Pancreas (tissue), 10 donors: ENCODE measurements at regions not wholly inside any gene's neighbourhood (a gene's known extent, or its start where the extent isn't known, plus 50 kb on each side); places are given as distances from the start of the nearest gene placed in this dataset.

Experiments used
- ATAC-seq, 4 donors: fragments of 200-7000 bp; cut with Tn5 transposase; one replicate each; pipeline versions ENCODE4 v1.8.0 to v1.9.1; 2020; ENCODE audit warnings: mild to moderate bottlenecking in 4 of 4, moderate library complexity in 4 of 4
- DNase-seq, 6 donors: peaks; one replicate each; pipeline ENCODE4 v3.0.0-alpha.2; 2020
- FAIRE-seq: peaks from 2 replicates; lab custom pipeline; 2012; peaks lifted over from hg19 to GRCh38; lab: Jason Lieb, UNC
- H3K27ac ChIP-seq, 4 donors: fragments of 200-600 bp; sonication (generic); 1 replicate in 3 of 4; 2 replicates in 1 of 4; pipeline versions ENCODE4 v1.5.0 to v1.8.0; 2020
- H3K27me3 ChIP-seq, 4 donors: fragments of 200-600 bp; one replicate each; pipeline ENCODE4 v1.8.0; 2021
- H3K36me3 ChIP-seq, 3 donors: fragments of 200-600 bp; sonication (generic) in 1 of 3; one replicate each; pipeline versions ENCODE4 v1.5.0 to v1.8.0; 2020 to 2021
- H3K4me1 ChIP-seq, 3 donors: fragments of 200-600 bp; one replicate each; pipeline ENCODE4 v1.8.0; 2021
- H3K4me3 ChIP-seq, 4 donors: fragments of 200-600 bp; sonication (generic) in 2 of 4; one replicate each; pipeline versions ENCODE4 v1.5.0 to v1.8.0; 2020 to 2021
- H3K9me3 ChIP-seq, 4 donors: fragments of 200-600 bp; one replicate each; pipeline ENCODE4 v1.8.0; 2021
- CTCF ChIP-seq, 4 donors: fragments of 200-600 bp; sonication (generic) in 3 of 4; IDR thresholded peaks; one replicate each; pipeline versions ENCODE4 v1.5.0 to v1.8.0; 2021; ENCODE audit warnings: antibody characterized with exemption in 4 of 4
- WGBS, 2 donors: extraction: QIAGEN DNeasy Blood & Tissue Kit; methylation state at CpG; one replicate each; pipeline ENCODE4 v1.1.7; 2013; 5-methylcytosine and 5-hydroxymethylcytosine counted together
- intact Hi-C, 3 donors: fragments of 100-400 bp; cut with DNase I; formaldehyde crosslinking; loops; one replicate each; pipeline versions ENCODE4 v1.11.1 to v1.14.2; 2022
- donor health status: healthy with polysubstance abuse.
- donor health status: DM: no; HTN: no; CAD: no; lungs with moderate emphysema.
- donor health status: DM: no; HTN: no; CAD: no.
- donor health status: control.
- donor health status: control.
- donor health status: Bipolar disorder and iron deficiency.
- donor health status: DM: yes; HTN: yes; CAD: no.
- donor health status: DM: no; HTN: no; CAD: no.
- donor health status: DM: no; HTN: no; CAD: no.
- donor health status: DM: yes; HTN: yes; CAD: no.

GRCh38 chrX:69107231-69107739, 58.0 kb downstream of the PJA1 start:
- Histone ChIP-seq H3K9me3 (no peaks in the 10 kb centered on the region), H3K4me1 (peaks cover 0 to 5% (median 0%) of the 10 kb centered on the region in 3 donors), H3K36me3 (no peaks in the 10 kb centered on the region), H3K27me3 (no peaks in the 10 kb centered on the region), H3K4me3 (no peak overlapping the region), H3K27ac (no peak overlapping the region)
- peak; percentile 64 to 96 (median 76) for ATAC-seq
- no peak for FAIRE-seq
- 25 to 32% methylated on average over 1 of the region's 1 CpG for WGBS, 2 donors
- intact Hi-C loops: no loop called here
- DNase-seq: peak in 4 of 6 donors; percentile 30 to 70 (median 48)
- TF ChIP-seq CTCF (IDR thresholded peaks at IDR 0.05): no peak

- no peaks in the 10 kb centered on the region for H3K9me3 ChIP-seq
- ATAC-seq (no peak), FAIRE-seq (no peak), DNase-seq (peak in 1 of 6 donors; percentile 36)
- peaks cover 0 to 5% (median 0%) of the 10 kb centered on the region in 3 donors for H3K4me1 ChIP-seq
- H3K4me3 ChIP-seq: no peak overlapping the region
- WGBS, 2 donors: 71 to 79% methylated on average over 10 of the region's 10 CpGs
- H3K36me3 ChIP-seq: no peaks in the 10 kb centered on the region
- no peak overlapping the region for H3K27ac ChIP-seq
- intact Hi-C loops: no loop called here
- TF ChIP-seq CTCF (IDR thresholded peaks at IDR 0.05): no peak
- H3K27me3 ChIP-seq: no peaks in the 10 kb centered on the region
Observed at GRCh38 chrX:69104756-69105434, 60.4 kb downstream of the PJA1 start.

- FAIRE-seq (no peak), ATAC-seq (no peak), DNase-seq (no peak)
- H3K27me3 ChIP-seq: no peaks in the 10 kb centered on the region
- no peak overlapping the region for H3K27ac ChIP-seq
- H3K9me3 ChIP-seq: no peaks in the 10 kb centered on the region
- H3K4me3 ChIP-seq: no peak overlapping the region
- WGBS, 2 donors: 74 to 75% methylated on average over 5 of the region's 5 CpGs
- intact Hi-C loops: no loop called here
- no peak for TF ChIP-seq CTCF (IDR thresholded peaks at IDR 0.05)
- H3K4me1 ChIP-seq: peaks cover 0 to 5% (median 0%) of the 10 kb centered on the region in 3 donors
- no peaks in the 10 kb centered on the region for H3K36me3 ChIP-seq
Observed at GRCh38 chrX:69103539-69103938, 61.7 kb downstream of the PJA1 start.

- WGBS, 2 donors: 84 to 85% methylated on average over 5 of the region's 5 CpGs
- no peaks in the 10 kb centered on the region for H3K36me3 ChIP-seq
- peaks cover 0 to 5% (median 0%) of the 10 kb centered on the region in 3 donors for H3K4me1 ChIP-seq
- DNase-seq: no peak
- H3K27ac ChIP-seq: no peak overlapping the region
- H3K27me3 ChIP-seq: no peaks in the 10 kb centered on the region
- no peak for ATAC-seq
- H3K9me3 ChIP-seq: no peaks in the 10 kb centered on the region
- intact Hi-C loops: no loop called here
- no peak overlapping the region for H3K4me3 ChIP-seq
- FAIRE-seq: no peak
- TF ChIP-seq CTCF (IDR thresholded peaks at IDR 0.05): no peak
Observed at GRCh38 chrX:69102612-69103194, 62.5 kb downstream of the PJA1 start.
